ENCODE measurements at regions not wholly inside any gene's neighbourhood (a gene's known extent, or its start where the extent isn't known, plus 50 kb on each side); places are given as distances from the start of the nearest gene placed in this dataset.
A peak's percentile ranks its signal among the peaks of the same experiment; 100 is the strongest.

DNA sequence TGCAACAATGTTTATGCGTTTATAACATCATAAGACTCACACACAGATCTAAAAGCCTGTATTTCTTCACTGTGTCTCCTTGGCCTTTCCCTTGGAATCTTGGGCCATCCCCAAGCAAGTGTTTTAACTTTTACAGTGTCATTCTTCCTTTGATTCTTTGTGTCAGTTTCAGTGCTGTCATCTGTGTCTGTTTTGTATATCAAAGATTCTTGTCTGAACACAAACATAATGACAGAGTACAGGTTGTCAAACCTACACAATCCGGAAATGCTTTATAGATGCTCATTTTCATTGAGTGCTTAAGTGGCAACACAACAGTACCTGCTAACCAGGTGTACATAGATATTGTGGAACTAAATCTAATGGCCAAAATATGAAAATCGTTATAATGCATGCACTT, 1500.0 kb downstream of the TECRL start:
- no peak for DNase-seq
- no peaks in the 10 kb centered on the region for H3K27me3 ChIP-seq (replicated peaks in 1 of 7)
- TF ChIP-seq, protein P1, sequence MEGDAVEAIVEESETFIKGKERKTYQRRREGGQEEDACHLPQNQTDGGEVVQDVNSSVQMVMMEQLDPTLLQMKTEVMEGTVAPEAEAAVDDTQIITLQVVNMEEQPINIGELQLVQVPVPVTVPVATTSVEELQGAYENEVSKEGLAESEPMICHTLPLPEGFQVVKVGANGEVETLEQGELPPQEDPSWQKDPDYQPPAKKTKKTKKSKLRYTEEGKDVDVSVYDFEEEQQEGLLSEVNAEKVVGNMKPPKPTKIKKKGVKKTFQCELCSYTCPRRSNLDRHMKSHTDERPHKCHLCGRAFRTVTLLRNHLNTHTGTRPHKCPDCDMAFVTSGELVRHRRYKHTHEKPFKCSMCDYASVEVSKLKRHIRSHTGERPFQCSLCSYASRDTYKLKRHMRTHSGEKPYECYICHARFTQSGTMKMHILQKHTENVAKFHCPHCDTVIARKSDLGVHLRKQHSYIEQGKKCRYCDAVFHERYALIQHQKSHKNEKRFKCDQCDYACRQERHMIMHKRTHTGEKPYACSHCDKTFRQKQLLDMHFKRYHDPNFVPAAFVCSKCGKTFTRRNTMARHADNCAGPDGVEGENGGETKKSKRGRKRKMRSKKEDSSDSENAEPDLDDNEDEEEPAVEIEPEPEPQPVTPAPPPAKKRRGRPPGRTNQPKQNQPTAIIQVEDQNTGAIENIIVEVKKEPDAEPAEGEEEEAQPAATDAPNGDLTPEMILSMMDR (IDR thresholded peaks at IDR 0.05 in 8 of 11, conservative IDR thresholded peaks at IDR 0.05 in 3 of 11), result no peak
- TF ChIP-seq POLR2AphosphoS5 (IDR thresholded peaks at IDR 0.05) (no peak), POLR2A (IDR thresholded peaks at IDR 0.05) (no peak)

DNA sequence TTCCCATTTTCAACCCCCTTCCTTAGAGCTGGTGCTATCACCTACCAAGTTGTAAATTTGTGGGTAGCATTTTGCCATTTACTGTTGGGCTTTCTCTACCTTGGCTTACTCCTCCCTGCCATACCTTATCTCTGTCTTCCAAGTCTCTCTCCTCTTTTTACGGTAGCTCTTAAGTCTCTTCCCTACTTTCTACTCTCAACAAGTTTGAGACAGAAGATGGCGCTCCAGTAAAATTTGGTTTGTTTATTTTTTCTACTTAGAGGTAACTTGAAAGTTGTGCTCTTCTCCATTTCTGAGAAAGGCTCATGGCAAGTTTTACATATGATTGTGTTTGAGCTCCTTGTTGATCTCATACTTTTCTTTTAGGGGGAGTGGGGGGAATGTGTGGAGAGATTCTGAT, 1508.1 kb downstream of the TECRL start:
- WGBS, 5 donors, result 85 to 93% (median 90%) methylated on average over 2 of the region's 2 CpGs
- H3K27ac ChIP-seq, result no peak overlapping the region
- TF ChIP-seq, protein P1 (IDR thresholded peaks at IDR 0.05 in 8 of 11, conservative IDR thresholded peaks at IDR 0.05 in 3 of 11), result no peak
- TF ChIP-seq POLR2A (IDR thresholded peaks at IDR 0.05) (no peak), POLR2AphosphoS5 (IDR thresholded peaks at IDR 0.05) (no peak)

More for the DNA sequence above, 1500.0 kb downstream of the TECRL start:
- WGBS, 5 donors, result 76 to 86% (median 81%) methylated on average over 3 of the region's 3 CpGs
- no peaks in the 10 kb centered on the region for H3K36me3 ChIP-seq
- no peaks in the 10 kb centered on the region for H3K4me1 ChIP-seq
- H3K9me3 ChIP-seq, result no peaks in the 10 kb centered on the region
- no peak overlapping the region for H3K27ac ChIP-seq
- intact Hi-C loops (cut with DNase I; ENCODE audit: low total_unique reads), result no loop called here
- no peak overlapping the region for H3K4me3 ChIP-seq

GRCh38 chr4:62899646-62900364, 1509.4 kb downstream of the TECRL start:
- no peak overlapping the region for H3K4me3 ChIP-seq
- no peaks in the 10 kb centered on the region for H3K36me3 ChIP-seq
- H3K9me3 ChIP-seq, result peaks cover 0 to 48% (median 24%) of the 10 kb centered on the region in 8 donors
- DNase-seq, result no peak
- H3K4me1 ChIP-seq, result no peaks in the 10 kb centered on the region
- TF ChIP-seq POLR2AphosphoS5 (IDR thresholded peaks at IDR 0.05), result no peak
- TF ChIP-seq, protein P1 (IDR thresholded peaks at IDR 0.05 in 8 of 11, conservative IDR thresholded peaks at IDR 0.05 in 3 of 11), result no peak
- TF ChIP-seq POLR2A (IDR thresholded peaks at IDR 0.05), result no peak
- H3K27me3 ChIP-seq (replicated peaks in 1 of 7), result no peaks in the 10 kb centered on the region
- H3K27ac ChIP-seq, result no peak overlapping the region
- intact Hi-C loops (cut with DNase I; ENCODE audit: low total_unique reads), result no loop called here

More for the DNA sequence above, 1508.1 kb downstream of the TECRL start:
- Histone ChIP-seq H3K4me3 (no peak overlapping the region), H3K4me1 (no peaks in the 10 kb centered on the region), H3K9me3 (peaks cover 0 to 44% (median 24%) of the 10 kb centered on the region in 8 donors), H3K36me3 (no peaks in the 10 kb centered on the region), H3K27me3 (replicated peaks in 1 of 7) (no peaks in the 10 kb centered on the region)
- no peak for DNase-seq
- intact Hi-C loops (cut with DNase I; ENCODE audit: low total_unique reads), result no loop called here

GRCh38 chr4:62898115-62898514, 1511.1 kb downstream of the TECRL start:
- intact Hi-C loops (cut with DNase I; ENCODE audit: low total_unique reads), result no loop called here
- 73 to 92% (median 87%) methylated on average over 2 to 5 of the region's 5 CpGs for WGBS, 5 donors
- DNase-seq, result peak; percentile 71

More at GRCh38 chr4:62898115-62898514, 1511.1 kb downstream of the TECRL start:
- H3K36me3 ChIP-seq, result no peaks in the 10 kb centered on the region
- TF ChIP-seq POLR2A (IDR thresholded peaks at IDR 0.05) (no peak), POLR2AphosphoS5 (IDR thresholded peaks at IDR 0.05) (no peak)
- TF ChIP-seq, protein P1 (IDR thresholded peaks at IDR 0.05 in 8 of 11, conservative IDR thresholded peaks at IDR 0.05 in 3 of 11), result no peak
- no peaks in the 10 kb centered on the region for H3K4me1 ChIP-seq
- H3K4me3 ChIP-seq, result no peak overlapping the region
- peaks cover 0 to 48% (median 24%) of the 10 kb centered on the region in 8 donors for H3K9me3 ChIP-seq
- no peaks in the 10 kb centered on the region for H3K27me3 ChIP-seq (replicated peaks in 1 of 7)
- no peak overlapping the region for H3K27ac ChIP-seq
